T-helper 2 cell treated with Interferon-gamma antibody and Interleukin-4, amounts not matched to agents 100 ng/mL and 5 ng/mL, for 36 hours (primary cell): ENCODE measurements at regions not wholly inside any gene's neighbourhood (a gene's known extent, or its start where the extent isn't known, plus 50 kb on each side); places are given as distances from the start of the nearest gene placed in this dataset.
"Not testable (repeated sequence)": the region's sequence is repeated elsewhere in the genome, so short reads cannot be mapped to it uniquely, and the experiment has no call there.

ENCODE experiments used
- intact Hi-C: fragments of 100-400 bp; cut with micrococcal nuclease; formaldehyde crosslinking; loops from one replicate; pipeline ENCODE4 v1.15.1; 2023

DNA sequence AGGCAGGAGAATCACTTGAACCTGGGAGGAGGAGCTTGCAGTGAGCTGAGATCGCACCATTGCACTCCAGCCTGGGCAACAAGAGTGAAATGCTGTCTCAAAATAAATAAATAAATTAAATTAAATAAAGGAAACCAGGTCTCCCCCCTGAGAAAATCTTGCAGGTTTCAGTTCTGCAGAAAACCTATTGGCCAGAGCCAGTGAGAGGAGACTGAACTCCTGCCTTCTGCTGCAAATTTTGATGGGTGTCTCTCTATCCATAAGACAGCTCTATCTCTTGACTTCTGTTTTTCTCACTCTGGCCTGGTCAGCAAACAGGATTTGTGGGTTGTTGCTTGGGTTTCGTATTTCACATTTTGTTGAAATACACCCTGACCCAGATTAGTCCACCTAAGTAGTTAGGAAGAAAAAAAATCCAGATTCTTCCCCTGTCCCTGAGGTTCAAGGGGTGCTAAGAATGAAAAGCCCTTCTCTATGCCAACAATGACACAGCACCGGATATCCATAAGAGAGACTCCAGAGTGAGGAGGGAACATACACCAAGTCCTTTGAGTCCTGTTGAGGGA, 86.7 kb upstream of the MAP4K4 start:
- intact Hi-C loops = no loop called here

DNA sequence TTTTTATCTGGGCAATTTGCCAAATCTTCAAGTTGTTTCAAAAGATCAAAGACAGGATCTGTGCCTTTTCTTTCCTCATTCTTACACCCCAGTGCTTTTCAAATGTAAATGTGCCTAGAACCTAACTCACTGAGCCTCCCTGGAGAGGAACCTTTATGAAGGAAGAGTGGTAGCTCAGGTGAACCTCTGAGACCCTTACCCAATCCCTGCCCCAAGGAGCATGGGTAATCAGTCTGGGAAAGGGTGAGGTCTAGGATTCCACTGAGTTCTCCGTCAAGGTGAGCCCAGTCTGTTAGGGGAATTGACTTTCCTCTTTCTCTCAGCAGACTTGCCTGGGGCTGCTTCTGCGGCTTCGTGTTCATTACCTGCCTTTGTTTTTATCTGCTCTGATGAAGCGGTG, 88.1 kb upstream of the MAP4K4 start:
- intact Hi-C loops = no loop called here

DNA sequence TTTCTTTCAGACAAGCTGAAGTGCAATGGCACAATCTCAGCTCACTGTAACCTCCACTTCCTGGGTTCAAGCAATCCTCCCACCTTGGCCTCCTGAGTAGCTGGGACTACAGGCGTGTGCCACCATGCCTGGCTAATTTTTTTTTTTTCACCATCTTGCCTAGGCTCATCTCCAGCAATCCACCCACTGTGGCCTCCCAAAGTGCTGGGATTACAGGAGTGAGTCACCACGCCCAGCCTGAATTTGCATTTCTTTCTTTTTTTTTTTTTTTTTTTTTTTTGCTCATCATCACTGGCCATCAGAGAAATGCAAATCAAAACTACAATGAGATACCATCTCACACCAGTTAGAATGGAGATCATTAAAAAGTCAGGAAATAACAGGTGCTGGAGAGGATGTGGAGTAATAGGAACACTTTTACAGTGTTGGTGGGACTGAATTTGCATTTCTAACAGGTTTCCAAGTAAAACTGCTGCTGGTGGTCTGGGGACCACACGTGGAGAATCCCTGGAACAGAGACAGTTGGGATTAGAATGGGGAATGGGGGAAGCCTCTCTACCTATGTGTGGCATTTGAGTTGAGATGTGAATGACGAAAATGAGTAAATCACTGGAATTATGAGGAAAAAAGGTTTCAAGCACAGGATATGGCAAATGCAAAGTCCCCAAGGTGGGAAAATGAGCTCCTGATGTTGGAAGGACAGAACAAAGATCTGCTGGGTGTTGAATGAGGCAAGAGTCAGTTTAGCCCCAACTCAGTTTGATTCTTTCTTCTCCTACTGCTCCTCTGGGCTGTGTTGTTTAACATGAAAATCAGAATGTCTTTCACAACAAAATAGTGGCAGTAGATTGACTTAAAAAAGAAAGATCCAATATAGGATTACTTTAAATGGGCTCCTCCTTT, 88.8 kb upstream of the MAP4K4 start:
- intact Hi-C loops = no loop called here

DNA sequence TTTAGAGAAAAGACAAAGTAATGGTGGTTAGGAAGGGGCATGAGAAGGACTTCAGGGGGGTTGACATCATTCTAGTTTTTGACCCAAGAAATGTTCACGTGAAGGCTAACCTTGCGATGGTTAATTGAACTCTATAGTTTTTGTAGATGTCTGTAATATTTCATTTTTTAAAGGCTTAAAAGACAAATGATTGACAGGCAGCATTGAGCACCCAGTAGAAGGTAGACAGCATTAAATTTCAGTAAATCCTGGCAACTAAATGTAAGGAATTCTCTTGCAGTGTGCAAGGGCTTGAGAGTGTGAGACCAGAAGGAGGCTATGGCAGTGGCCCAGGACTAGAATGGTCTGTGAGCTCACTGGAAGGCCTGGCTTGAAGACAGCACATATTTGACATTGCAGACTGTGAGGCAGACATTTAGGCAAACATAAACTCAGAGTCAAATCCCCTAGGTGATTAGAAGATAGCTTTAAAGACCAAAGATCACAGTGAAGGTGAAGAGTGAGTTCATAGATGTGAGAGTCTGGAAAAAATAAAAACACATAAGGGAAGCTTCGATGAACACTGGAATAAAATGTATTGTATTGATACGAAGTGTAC, 100.1 kb upstream of the MAP4K4 start:
- intact Hi-C loops = no loop called here

DNA sequence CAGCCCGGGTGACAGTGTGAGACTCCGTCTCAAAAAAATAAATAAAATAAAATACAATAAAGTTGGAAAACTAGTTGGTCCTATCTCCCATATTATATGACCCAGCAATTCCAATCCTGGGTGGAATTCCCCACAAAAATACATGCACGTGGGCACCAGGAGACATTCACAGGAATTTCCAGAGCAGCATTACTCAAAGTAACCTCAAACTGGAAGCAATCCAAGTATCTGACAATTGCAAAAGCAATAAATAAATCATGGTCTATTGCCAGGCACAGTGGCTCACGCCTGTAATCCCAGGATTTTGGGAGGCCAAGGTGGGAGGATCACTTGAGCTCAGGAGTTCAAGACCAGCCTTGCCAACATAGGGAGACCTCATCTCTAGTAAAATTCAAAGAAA, 101.2 kb upstream of the MAP4K4 start:
- intact Hi-C loops = no loop called here

DNA sequence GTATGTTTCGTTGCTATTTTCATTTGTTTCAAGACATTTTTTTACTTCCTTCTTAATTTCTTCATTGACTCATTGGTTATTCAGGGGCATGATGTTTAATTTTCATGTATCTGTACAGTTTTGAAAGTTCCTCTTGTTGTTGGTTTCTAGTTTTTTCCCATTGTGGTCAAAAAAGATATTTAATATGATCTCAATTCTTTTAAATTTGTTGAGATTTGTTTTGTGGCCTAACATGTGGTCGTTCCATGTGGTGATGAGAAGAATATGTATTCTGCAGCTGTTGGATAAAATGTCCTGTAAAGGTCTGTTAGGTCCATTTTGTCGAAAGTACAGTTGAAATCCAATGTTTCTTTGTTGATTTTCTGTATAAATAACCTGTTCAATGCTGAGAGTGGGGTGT, 110.3 kb upstream of the MAP4K4 start:
- intact Hi-C loops = no loop called here

DNA sequence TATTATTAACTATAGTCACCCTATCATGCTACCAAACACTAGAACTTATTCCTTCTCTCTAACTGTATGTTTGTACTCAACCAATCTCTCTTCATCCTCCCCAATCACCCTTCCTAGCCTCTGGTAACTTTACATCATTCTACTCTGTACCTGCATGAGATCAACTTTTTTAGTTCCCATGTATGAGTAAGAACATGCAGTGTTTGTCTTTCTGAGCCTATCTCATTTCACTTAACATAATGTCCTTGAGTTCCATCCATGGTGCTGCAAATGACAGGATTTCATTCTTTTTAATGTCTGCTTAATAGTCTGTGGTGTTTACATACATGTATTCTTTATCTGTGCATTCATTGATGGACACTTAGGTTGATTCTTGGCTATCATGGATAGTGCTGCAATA, 108.9 kb upstream of the RFX8 start:
- intact Hi-C loops = no loop called here

DNA sequence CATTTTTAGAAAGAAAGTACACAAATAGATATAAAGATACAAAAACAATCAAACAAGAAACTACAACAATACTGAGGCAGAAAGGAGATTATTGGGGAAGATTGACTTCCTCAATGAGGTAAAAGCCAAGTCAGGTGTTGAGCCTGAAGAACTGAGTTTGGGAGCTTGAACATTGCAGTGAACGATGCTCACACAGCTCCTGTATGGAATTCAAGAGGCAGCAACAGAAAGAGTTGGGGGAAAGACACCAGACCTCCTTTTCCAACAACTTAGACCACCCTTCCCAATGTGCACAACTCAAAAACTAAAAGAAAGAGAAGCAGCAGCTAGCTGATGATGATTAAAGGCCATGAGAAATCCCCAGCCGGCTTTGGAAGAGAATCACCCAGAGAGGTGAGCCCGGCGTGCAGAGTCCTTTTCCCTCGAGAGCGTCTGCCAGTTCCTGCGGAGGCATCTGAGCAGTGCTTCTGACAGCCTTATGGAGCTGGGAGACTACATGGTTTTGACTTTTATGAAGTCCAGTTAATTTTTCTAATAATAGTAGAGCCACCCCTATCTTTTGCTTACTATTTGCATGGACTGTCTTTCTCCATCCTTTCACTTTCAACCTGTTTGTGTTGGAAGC, 106.9 kb upstream of the RFX8 start:
- intact Hi-C loops = no loop called here

DNA sequence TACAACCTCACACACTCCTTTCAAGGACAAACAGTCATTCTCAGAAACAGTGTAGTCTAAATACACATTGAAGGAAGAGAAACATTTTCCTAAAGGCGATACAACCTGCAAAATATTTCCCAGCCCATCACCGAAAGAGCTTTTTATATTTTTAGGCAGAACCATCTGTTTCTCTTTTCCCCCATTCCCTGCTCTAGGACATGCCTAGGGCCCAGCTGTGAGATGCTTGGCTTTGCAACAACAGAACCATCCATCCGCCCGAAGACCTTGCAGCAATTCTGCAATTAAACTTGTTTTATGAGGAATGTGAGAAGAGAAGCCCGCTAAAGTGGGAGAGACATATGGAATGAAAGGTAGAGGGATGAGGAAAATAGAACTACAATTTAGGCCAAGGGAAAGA, 105.6 kb upstream of the RFX8 start:
- intact Hi-C loops = no loop called here

DNA sequence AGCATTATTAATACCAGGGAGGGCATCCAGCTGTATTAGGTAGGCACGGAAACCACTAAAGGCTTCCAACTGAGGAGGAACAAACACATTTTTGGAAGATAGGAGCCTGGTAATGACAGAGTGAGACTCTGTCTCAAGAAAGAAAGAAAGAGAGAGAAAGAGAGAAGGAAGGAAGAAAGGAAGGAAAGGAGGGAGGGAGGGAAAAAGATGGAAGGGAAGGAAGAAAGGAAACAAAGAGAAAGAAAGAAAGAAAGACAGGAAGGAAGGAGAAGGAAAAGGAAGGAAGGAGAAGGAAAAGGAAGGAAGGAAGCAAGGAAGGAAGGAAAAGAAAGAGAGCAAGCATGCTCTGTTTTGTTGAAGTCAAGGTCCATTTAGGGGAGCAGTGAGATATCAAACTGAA, 103.8 kb upstream of the RFX8 start:
- intact Hi-C loops = no loop called here

DNA sequence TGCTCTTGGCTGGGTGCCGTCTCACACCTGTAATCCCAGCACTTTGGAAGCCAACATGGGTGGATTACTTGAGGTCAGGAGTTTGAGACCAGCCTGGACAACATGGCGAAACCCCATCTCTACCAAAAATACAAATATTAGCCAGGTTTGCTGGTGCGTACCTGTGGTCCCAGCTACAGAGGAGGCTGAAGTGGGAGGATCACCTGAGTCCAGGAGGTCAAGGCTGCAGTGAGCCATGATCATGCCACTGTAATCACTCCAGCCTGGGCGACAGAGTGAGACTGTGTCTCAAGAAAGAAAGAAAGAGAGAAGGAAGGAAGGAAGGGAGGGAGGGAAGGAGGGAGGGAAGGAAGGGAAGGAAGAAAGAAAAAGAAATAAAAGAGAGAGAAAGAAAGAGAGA, 103.2 kb upstream of the RFX8 start:
- intact Hi-C loops = not testable (repeated sequence)

DNA sequence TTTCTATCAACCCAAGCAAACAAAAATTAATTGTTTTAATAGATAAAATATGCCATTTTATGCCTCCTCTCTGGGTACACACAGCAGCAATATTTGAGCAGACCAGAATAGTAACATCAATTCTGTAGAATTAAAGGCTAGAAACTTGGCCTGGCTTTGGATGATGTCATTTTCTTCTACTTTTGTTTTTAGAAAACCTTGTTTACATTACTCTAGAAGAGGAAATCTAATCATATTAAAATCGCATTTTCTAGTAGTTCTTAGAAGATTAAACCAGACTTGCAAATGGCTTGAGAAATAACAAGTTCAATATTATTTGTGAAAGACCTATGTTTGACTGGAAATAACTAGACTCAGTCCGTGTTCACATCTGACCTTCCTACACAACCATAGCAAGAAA, 102.3 kb upstream of the RFX8 start:
- intact Hi-C loops = no loop called here

DNA sequence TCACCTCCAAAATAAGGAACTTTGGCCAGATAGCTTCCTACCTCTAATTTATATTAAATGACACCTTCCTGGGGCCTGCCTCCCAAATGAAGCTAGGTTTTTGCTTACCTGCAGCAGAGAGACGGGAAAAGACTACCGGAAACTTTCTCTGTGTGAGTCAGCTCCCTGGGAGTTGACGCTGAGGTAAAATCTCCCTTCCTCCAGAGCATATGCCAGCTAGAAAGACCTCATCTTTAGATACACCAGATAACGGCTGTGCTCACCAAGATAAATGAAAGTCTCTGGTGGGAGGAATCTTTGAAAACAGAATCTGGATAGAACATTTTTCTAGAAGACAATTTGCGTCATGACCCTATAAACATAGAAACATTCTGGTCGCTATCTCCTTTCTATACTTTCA, 99.7 kb upstream of the RFX8 start:
- intact Hi-C loops = loop anchor here (5.0 kb wide), 4 partner anchors 57 to 783 kb away; partner anchors contain the start of genes IL18R1 and MAP4K4

DNA sequence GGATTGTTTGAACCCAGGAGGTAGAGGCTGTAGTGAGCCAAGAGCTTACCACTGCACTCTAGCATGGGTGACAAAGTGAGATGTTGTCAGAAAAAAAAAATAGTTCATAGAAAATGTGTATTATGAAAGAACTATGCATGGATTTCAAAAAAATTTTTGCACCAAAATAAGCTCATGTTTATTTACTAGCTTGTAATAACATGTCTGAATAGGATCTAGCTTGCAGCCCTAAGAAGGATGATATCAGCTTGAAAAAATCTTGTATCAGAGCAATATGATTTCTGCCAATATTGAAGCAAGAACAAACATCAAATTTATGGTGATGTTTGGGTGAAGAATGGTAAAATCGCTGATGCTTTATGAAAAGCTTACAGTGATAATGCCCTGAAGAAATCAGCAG, 97.0 kb upstream of the RFX8 start:
- intact Hi-C loops = loop anchor here (1.0 to 5.0 kb wide), 5 partner anchors 55 to 785 kb away; partner anchors contain the start of genes IL18R1 and MAP4K4

DNA sequence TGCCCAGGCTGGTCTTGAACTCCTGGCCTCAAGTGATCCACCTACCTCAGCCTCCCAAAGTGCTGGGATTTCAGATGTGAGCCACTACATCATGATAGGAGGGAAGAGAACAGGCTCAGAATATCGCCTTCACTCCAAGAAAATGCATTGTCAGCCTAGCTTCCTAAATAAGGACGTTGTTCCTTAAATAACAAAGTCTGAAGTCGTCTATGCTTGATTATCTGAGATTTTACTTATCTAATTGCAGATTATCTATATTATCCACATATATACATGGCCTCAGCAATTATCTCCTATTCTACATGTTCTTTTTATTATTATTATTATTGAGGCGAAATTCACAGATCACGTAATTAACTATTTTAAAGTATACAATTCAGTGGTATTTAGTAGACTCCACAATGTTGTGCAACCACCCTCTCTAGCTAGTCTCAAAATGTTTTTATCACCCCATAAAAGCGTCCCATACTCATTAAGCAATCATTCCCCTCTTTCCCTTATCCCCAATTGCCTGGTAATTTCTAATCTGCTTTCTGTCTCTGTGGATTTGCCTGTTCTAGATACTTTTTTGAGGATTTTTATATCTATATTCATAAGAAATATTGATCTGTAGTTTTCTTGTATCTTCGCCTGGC, 95.1 kb upstream of the RFX8 start:
- intact Hi-C loops = loop anchor here (1.0 to 5.0 kb wide), 5 partner anchors 8 to 787 kb away; partner anchors contain the start of genes IL18R1 and MAP4K4

DNA sequence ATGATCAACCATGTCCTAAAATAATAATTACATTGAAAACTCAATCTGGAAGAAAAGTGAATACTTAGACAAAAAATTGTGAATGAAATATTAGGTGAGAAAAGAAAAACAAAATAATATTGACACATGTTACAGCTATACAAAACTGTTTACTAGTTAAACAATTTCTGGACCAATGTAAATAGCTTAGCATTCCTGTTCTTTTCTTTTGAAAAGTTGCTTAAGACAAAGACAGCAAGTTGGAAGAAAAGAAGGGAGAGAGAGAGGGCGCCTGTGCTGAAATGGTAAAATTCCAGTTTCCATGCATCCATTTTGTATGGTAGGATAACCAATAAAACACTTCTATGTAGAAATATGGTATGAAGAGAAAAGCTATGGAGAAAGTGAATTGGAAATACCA, 94.1 kb upstream of the RFX8 start:
- intact Hi-C loops = no loop called here

DNA sequence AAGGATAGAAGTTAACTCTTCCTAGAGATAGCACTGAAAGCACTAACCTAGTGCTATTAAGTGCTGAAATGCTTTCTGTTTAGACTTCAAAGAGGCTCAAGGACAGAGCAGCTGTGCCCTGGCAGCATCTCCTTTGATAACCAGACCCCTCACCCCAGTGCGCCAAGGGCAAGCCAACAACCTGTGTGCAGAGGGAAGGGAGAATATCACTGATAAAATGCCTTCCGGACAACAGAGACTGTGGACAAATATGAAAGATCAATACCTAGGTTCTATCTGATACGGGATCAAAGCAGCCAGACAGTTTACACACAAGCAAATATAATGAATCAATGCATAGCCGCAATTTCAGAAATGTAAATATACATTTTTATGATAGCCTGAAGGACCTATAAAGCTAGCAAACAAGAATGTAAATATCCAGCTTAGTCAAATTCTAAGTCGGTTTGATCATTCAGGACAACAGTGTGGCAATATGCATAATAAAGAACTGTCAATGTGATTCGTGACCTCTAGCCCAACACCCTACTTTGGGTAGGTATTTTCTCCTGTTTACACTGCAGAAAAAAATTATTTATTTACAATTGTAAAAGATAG, 91.8 kb upstream of the RFX8 start:
- intact Hi-C loops = no loop called here

DNA sequence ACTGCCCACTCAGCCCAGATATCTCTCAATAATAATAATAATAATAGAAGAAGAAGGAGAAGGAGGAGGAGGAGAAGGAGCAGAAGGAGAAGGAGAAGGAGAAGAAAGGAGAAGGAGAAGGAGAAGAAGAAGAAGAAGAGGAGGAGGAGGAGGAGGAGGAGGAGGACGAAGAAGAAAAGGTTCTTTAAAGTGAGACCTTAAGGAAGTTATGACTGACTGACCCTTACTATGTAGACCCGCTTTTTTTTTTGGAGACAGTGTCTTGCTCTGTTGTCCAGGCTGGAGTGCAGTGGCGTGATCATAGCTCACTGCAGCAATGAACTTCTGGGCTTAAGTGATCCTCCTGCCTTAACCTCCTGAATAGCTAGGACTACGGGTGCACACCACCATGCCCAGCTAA, 88.9 kb upstream of the RFX8 start:
- intact Hi-C loops = no loop called here

DNA sequence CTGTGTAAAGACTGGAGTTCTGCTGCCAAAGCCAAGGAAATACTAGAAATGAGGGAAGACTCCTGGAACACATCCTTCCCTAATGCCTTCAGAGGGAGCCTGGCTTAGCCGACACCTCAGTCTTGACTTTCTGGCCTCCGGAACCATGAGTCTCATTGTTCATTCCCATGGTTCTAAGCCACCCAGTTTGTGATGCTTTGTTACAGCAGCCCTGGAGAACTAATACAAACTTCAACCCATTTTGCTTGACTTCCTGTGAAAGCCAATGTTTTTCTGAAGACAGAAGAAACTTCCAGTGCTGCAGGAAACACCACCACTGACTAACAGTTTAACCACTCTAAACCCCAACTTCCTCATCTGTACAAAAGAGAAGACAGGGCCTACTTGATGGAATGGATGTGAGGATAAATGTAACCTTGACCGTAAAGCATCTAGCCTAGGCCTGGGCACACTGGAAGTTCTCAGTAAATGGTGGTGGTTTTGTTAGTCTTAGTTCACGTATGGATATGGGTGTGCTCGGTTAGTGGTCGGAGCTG, 85.9 kb upstream of the RFX8 start:
- intact Hi-C loops = no loop called here

DNA sequence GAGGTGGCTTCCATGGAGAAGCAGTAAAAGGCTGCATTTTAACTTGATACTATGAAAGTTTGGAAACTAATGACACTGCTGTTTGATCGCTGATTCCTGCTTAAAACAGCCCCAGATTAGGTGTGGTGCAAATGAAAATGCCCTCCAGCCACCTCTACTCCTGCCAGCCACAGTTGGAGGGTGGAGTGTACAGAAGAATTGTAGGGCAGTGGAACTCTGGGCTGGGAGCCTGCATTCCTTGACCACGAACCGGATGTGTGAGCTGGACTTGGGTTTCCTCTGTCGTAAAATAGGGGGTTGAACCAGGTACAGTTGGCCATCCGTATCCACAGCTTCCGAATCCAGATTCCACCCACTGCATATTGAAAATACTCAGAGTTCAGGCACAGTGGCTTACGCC, 84.6 kb upstream of the RFX8 start:
- intact Hi-C loops = no loop called here
